Endodermal cell (in vitro differentiated cells): ENCODE measurements at regions not wholly inside any gene's neighbourhood (a gene's known extent, or its start where the extent isn't known, plus 50 kb on each side); places are given as distances from the start of the nearest gene placed in this dataset.

Experiments used
- DNase-seq: peaks from one replicate; pipeline ENCODE4 v3.0.0-alpha.2; 2017
- H3K27ac ChIP-seq: 2 replicates; pipeline ENCODE4 v1.5.1; 2013; ENCODE audit warnings: mild to moderate bottlenecking, low read depth, low read length, moderate library complexity
- H3K27me3 ChIP-seq: 2 replicates; pipeline ENCODE4 v1.6.1; 2013; ENCODE audit warnings: mild to moderate bottlenecking, low read length, moderate library complexity; ENCODE audit not compliant: insufficient read depth, control insufficient read depth, poor library complexity, severe bottlenecking
- H3K36me3 ChIP-seq: 2 replicates; pipeline ENCODE4 v1.7.0; 2013; ENCODE audit warnings: mild to moderate bottlenecking, low read length, moderate library complexity; ENCODE audit not compliant: control insufficient read depth, insufficient read depth
- H3K4me1 ChIP-seq: one replicate; pipeline ENCODE4 v1.7.0; 2013; ENCODE audit warnings: low read length; ENCODE audit not compliant: control insufficient read depth, insufficient read depth
- H3K4me3 ChIP-seq: 2 replicates; pipeline ENCODE4 v1.5.1; 2013; ENCODE audit warnings: mild to moderate bottlenecking, low read length, moderate library complexity
- H3K9ac ChIP-seq: 2 replicates; pipeline ENCODE4 v1.6.1; 2013; ENCODE audit warnings: mild to moderate bottlenecking, low read length, moderate library complexity; ENCODE audit not compliant: poor library complexity, severe bottlenecking; ENCODE audit errors: extremely low read depth
- H3K9me3 ChIP-seq: 2 replicates; pipeline ENCODE4 v1.6.1; 2013; ENCODE audit warnings: mild to moderate bottlenecking, low read length, moderate library complexity; ENCODE audit not compliant: control insufficient read depth
- H3K27ac Mint-ChIP-seq: 2 replicates; pipeline ENCODE4 v1.8.0; 2020; ENCODE audit warnings: mixed read lengths
- H3K27me3 Mint-ChIP-seq: 2 replicates; pipeline ENCODE4 v1.8.0; 2021; ENCODE audit warnings: mild to moderate bottlenecking, mixed read lengths; ENCODE audit not compliant: insufficient read depth
- H3K36me3 Mint-ChIP-seq: 2 replicates; pipeline ENCODE4 v1.8.0; 2020; ENCODE audit warnings: low read depth, mixed read lengths
- H3K4me1 Mint-ChIP-seq: 2 replicates; pipeline ENCODE4 v1.8.0; 2020; ENCODE audit warnings: mixed read lengths
- H3K4me3 Mint-ChIP-seq: 2 replicates; pipeline ENCODE4 v1.8.0; 2020; ENCODE audit warnings: mild to moderate bottlenecking, moderate library complexity, mixed read lengths
- H3K9me3 Mint-ChIP-seq: 2 replicates; pipeline ENCODE4 v1.8.0; 2020; ENCODE audit warnings: mild to moderate bottlenecking, mixed read lengths
- CTCF ChIP-seq: fragments of 200-600 bp; sonication (generic); conservative IDR thresholded peaks from 2 replicates; pipeline ENCODE4 v1.5.0; 2021; ENCODE audit warnings: antibody characterized with exemption, mild to moderate bottlenecking
- WGBS, 2 experiments: methylation state at CpG; one replicate each; pipeline versions ENCODE4 v1.1.5 to v1.1.7; 2013; ENCODE audit warnings: missing lambda C conversion rate in 2 of 2, mixed read lengths in 1 of 2; ENCODE audit not compliant: insufficient coverage in 1 of 2, insufficient read length in 1 of 2; 5-methylcytosine and 5-hydroxymethylcytosine counted together

- Histone ChIP-seq H3K27me3 (no peaks in the 10 kb centered on the region), H3K36me3 (no peaks in the 10 kb centered on the region), H3K9me3 (peaks cover 10% of the 10 kb centered on the region), H3K9ac (no peak overlapping the region), H3K4me3 (no peak overlapping the region), H3K4me1 (no peaks in the 10 kb centered on the region), H3K27ac (no peak overlapping the region)
- WGBS, 2 experiments, result 88 to 100% methylated on average over 2 to 3 of the region's 3 CpGs
- Mint-ChIP-seq H3K4me1 (no peaks in the 10 kb centered on the region), H3K27me3 (no peaks in the 10 kb centered on the region), H3K27ac (no peak overlapping the region), H3K4me3 (no peak overlapping the region), H3K9me3 (peaks cover 13% of the 10 kb centered on the region), H3K36me3 (no peaks in the 10 kb centered on the region)
- no peak for TF ChIP-seq CTCF
- DNase-seq, result no peak
These were observed 107.0 kb upstream of the PCDH15 start for GRCh38 chr10:54908019-54908418.

- H3K27ac ChIP-seq, result no peak overlapping the region
- no peaks in the 10 kb centered on the region for H3K27me3 Mint-ChIP-seq
- H3K4me3 ChIP-seq, result no peak overlapping the region
- H3K27me3 ChIP-seq, result no peaks in the 10 kb centered on the region
- no peak for DNase-seq
- no peaks in the 10 kb centered on the region for H3K4me1 ChIP-seq
- no peak overlapping the region for H3K4me3 Mint-ChIP-seq
- H3K27ac Mint-ChIP-seq, result no peak overlapping the region
- no peak for TF ChIP-seq CTCF
- H3K9me3 ChIP-seq, result no peaks in the 10 kb centered on the region
- no peaks in the 10 kb centered on the region for H3K36me3 ChIP-seq
- peaks cover 4% of the 10 kb centered on the region for H3K9me3 Mint-ChIP-seq
- H3K36me3 Mint-ChIP-seq, result no peaks in the 10 kb centered on the region
- H3K9ac ChIP-seq, result no peak overlapping the region
- H3K4me1 Mint-ChIP-seq, result no peaks in the 10 kb centered on the region
These were observed 105.9 kb upstream of the PCDH15 start for GRCh38 chr10:54906940-54907339.

GRCh38 chr10:54905578-54906192 lies 104.7 kb upstream of the PCDH15 start:
- Histone ChIP-seq H3K4me3 (no peak overlapping the region), H3K4me1 (no peaks in the 10 kb centered on the region), H3K9ac (no peak overlapping the region), H3K27me3 (no peaks in the 10 kb centered on the region), H3K36me3 (no peaks in the 10 kb centered on the region), H3K9me3 (no peaks in the 10 kb centered on the region), H3K27ac (no peak overlapping the region)
- H3K4me1 Mint-ChIP-seq, result no peaks in the 10 kb centered on the region
- DNase-seq, result no peak
- WGBS, 2 experiments, result 93 to 100% methylated on average over 1 to 2 of the region's 2 CpGs
- no peak overlapping the region for H3K27ac Mint-ChIP-seq
- no peaks in the 10 kb centered on the region for H3K9me3 Mint-ChIP-seq
- H3K27me3 Mint-ChIP-seq, result no peaks in the 10 kb centered on the region
- no peak overlapping the region for H3K4me3 Mint-ChIP-seq
- no peaks in the 10 kb centered on the region for H3K36me3 Mint-ChIP-seq
- TF ChIP-seq CTCF, result no peak
